ENCODE measurements at regions not wholly inside any gene's neighbourhood (a gene's known extent, or its start where the extent isn't known, plus 50 kb on each side); places are given as distances from the start of the nearest gene placed in this dataset.
A peak's percentile ranks its signal among the peaks of the same experiment; 100 is the strongest.

DNA sequence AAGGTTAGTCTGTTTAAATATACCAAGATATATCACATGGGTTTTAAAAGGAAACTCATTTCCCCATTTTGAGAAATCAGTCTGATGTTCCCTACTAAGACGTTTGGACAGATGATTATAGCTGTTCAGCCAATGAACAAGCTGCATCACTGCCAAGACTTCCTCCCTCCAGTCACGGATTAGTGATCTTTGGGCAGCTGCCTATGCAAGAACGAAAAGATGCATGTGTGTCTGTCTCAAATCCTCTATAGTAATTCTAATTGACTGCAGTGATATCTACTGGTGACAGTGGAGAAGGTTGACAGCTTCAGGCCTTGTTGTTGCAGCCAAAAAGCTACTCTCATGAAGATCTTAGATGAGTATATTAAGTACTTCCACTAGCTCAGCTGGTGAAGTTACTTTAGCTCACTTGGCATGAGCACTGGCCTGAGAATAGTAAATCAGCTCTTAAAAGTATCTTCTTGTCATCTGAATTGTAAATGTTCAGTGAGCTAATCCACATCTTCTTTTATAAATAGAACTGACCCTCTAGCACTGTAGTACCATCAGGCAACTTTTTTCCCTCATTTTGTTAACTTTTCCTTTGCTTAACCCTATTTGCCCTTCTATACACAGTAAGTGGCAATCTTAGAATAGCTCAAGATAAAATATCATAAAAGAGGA lies 134.5 kb upstream of the PCDH10 start:
- no peaks in the 10 kb centered on the region for H4K20me1 ChIP-seq (ENCODE audit: insufficient read depth, low read length, poor library complexity, severe bottlenecking)
- no peak overlapping the region for H3K4me3 ChIP-seq (ENCODE audit: low read length, poor library complexity, severe bottlenecking)
- no peaks in the 10 kb centered on the region for H3K36me3 ChIP-seq (ENCODE audit: insufficient read depth, low read length)
- TF ChIP-seq EZH2phosphoT487 (IDR thresholded peaks at IDR 0.05; ENCODE audit: borderline replicate concordance) = no peak
- no peak overlapping the region for H3K9ac ChIP-seq (ENCODE audit: low read depth, low read length, poor library complexity, severe bottlenecking)
- H2AFZ ChIP-seq (ENCODE audit: low read length) = peak overlapping the region; percentile 49
- H3K4me2 ChIP-seq (ENCODE audit: low read depth, low read length, poor library complexity, severe bottlenecking) = no peak overlapping the region
- H3K4me1 ChIP-seq (ENCODE audit: insufficient read depth, low read length, poor library complexity, severe bottlenecking) = no peaks in the 10 kb centered on the region
- no peaks in the 10 kb centered on the region for H3K79me2 ChIP-seq (ENCODE audit: insufficient read depth, low read length)
- no peaks in the 10 kb centered on the region for H3F3A ChIP-seq (ENCODE audit: low read depth)
- no peaks in the 10 kb centered on the region for H3K27me3 ChIP-seq (ENCODE audit: insufficient read depth, low read length, poor library complexity, severe bottlenecking)
- H3K9me3 ChIP-seq (ENCODE audit: insufficient read depth, low read depth, low read length) = no peaks in the 10 kb centered on the region
- H3K9me2 ChIP-seq (replicated peaks; ENCODE audit: low read depth, low read length) = no peaks in the 10 kb centered on the region

DNA sequence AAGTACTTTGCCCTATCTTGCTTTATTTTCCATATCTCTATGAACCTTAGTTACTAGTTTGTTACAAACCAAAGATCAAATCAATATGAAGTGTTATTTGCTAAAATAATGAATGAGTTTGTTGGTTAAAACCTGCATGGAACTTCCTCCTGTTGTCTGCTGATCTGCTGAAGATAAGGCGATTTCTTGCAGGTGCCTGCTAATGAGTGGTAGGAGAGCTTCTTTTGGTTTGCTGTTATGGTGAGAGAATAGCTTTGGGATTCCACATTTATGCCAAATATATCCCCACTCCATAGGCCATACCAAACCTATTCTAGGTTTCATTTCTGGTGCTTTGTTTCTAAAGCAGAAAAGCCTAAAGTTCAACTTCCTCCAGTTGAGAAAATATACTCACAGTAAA lies 103.8 kb upstream of the PCDH10 start:
- peaks cover 6% of the 10 kb centered on the region for H3K4me1 ChIP-seq (ENCODE audit: insufficient read depth, low read length, poor library complexity, severe bottlenecking)
- no peaks in the 10 kb centered on the region for H3K9me3 ChIP-seq (ENCODE audit: insufficient read depth, low read depth, low read length)
- no peak overlapping the region for H3K4me2 ChIP-seq (ENCODE audit: low read depth, low read length, poor library complexity, severe bottlenecking)
- no peaks in the 10 kb centered on the region for H3F3A ChIP-seq (ENCODE audit: low read depth)
- no peaks in the 10 kb centered on the region for H3K27me3 ChIP-seq (ENCODE audit: insufficient read depth, low read length, poor library complexity, severe bottlenecking)
- no peaks in the 10 kb centered on the region for H3K79me2 ChIP-seq (ENCODE audit: insufficient read depth, low read length)
- H4K20me1 ChIP-seq (ENCODE audit: insufficient read depth, low read length, poor library complexity, severe bottlenecking) = no peaks in the 10 kb centered on the region
- H3K9ac ChIP-seq (ENCODE audit: low read depth, low read length, poor library complexity, severe bottlenecking) = no peak overlapping the region
- no peak overlapping the region for H3K4me3 ChIP-seq (ENCODE audit: low read length, poor library complexity, severe bottlenecking)
- no peaks in the 10 kb centered on the region for H3K9me2 ChIP-seq (replicated peaks; ENCODE audit: low read depth, low read length)
- H3K36me3 ChIP-seq (ENCODE audit: insufficient read depth, low read length) = no peaks in the 10 kb centered on the region
- TF ChIP-seq EZH2phosphoT487 (IDR thresholded peaks at IDR 0.05; ENCODE audit: borderline replicate concordance) = no peak
- no peak overlapping the region for H2AFZ ChIP-seq (ENCODE audit: low read length)

DNA sequence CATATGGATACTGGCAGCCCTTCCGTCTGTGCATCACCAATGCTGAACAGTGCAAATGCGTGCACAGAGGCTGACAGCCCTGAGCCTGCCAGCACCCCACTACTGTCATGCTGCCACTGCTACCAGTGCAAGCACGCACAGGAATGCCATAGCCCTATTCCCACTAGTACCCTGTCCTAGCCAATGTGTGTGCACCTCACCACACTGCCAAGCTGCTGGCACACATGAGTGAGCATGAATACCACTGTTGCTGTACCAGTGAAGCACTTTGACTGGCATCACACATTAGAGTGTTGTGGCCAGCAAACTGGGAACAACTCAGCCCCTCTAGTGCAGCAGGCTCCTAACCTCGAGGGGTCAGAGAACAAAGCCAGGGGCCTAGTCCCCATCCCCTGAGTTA lies 102.9 kb upstream of the PCDH10 start:
- Histone ChIP-seq H3K27me3 (ENCODE audit: insufficient read depth, low read length, poor library complexity, severe bottlenecking) (no peaks in the 10 kb centered on the region), H2AFZ (ENCODE audit: low read length) (no peak overlapping the region), H3F3A (ENCODE audit: low read depth) (no peaks in the 10 kb centered on the region)

DNA sequence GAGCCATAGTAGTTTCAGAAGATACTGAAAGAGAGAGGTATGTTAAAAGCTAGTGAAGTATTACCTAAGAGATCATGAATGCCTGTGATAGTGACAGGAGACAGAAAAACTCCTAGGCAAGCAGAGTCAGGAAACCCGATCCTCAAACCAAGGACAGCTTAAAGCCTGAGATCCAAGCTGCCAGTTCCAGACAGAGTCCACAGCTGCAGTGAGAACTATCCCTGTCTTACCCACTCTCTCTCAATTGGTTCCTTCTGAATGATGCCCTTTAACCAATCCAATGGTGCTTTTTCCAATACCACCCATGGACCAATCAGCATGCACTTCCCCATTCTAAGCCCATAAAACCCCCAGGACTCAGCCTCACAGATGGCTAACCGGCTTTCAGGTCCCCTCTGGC lies 90.4 kb upstream of the PCDH10 start:
- Histone ChIP-seq H4K20me1 (ENCODE audit: insufficient read depth, low read length, poor library complexity, severe bottlenecking) (no peaks in the 10 kb centered on the region), H3K9me3 (ENCODE audit: insufficient read depth, low read depth, low read length) (0 out of 2 replicates have a peak, but pooled peaks cover 2% of the 10 kb centered on the region), H3K4me2 (ENCODE audit: low read depth, low read length, poor library complexity, severe bottlenecking) (no peak overlapping the region), H3K4me1 (ENCODE audit: insufficient read depth, low read length, poor library complexity, severe bottlenecking) (no peaks in the 10 kb centered on the region), H3K4me3 (ENCODE audit: low read length, poor library complexity, severe bottlenecking) (no peak overlapping the region), H3K36me3 (ENCODE audit: insufficient read depth, low read length) (no peaks in the 10 kb centered on the region; the same call in 1 of the 2 replicates), H3K9ac (ENCODE audit: low read depth, low read length, poor library complexity, severe bottlenecking) (no peak overlapping the region), H3K27me3 (ENCODE audit: insufficient read depth, low read length, poor library complexity, severe bottlenecking) (no peaks in the 10 kb centered on the region), H2AFZ (ENCODE audit: low read length) (no peak overlapping the region), H3F3A (ENCODE audit: low read depth) (no peaks in the 10 kb centered on the region), H3K79me2 (ENCODE audit: insufficient read depth, low read length) (no peaks in the 10 kb centered on the region), H3K9me2 (replicated peaks; ENCODE audit: low read depth, low read length) (no peaks in the 10 kb centered on the region)
- TF ChIP-seq EZH2phosphoT487 (IDR thresholded peaks at IDR 0.05; ENCODE audit: borderline replicate concordance) = no peak
- TF ChIP-seq, protein P1, sequence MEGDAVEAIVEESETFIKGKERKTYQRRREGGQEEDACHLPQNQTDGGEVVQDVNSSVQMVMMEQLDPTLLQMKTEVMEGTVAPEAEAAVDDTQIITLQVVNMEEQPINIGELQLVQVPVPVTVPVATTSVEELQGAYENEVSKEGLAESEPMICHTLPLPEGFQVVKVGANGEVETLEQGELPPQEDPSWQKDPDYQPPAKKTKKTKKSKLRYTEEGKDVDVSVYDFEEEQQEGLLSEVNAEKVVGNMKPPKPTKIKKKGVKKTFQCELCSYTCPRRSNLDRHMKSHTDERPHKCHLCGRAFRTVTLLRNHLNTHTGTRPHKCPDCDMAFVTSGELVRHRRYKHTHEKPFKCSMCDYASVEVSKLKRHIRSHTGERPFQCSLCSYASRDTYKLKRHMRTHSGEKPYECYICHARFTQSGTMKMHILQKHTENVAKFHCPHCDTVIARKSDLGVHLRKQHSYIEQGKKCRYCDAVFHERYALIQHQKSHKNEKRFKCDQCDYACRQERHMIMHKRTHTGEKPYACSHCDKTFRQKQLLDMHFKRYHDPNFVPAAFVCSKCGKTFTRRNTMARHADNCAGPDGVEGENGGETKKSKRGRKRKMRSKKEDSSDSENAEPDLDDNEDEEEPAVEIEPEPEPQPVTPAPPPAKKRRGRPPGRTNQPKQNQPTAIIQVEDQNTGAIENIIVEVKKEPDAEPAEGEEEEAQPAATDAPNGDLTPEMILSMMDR (conservative IDR thresholded peaks at IDR 0.05; ENCODE audit: low read length) = no peak

More for the DNA sequence above, 102.9 kb upstream of the PCDH10 start:
- no peak overlapping the region for H3K9ac ChIP-seq (ENCODE audit: low read depth, low read length, poor library complexity, severe bottlenecking)
- no peaks in the 10 kb centered on the region for H4K20me1 ChIP-seq (ENCODE audit: insufficient read depth, low read length, poor library complexity, severe bottlenecking)
- H3K4me1 ChIP-seq (ENCODE audit: insufficient read depth, low read length, poor library complexity, severe bottlenecking) = peaks cover 6% of the 10 kb centered on the region
- no peak for TF ChIP-seq EZH2phosphoT487 (IDR thresholded peaks at IDR 0.05; ENCODE audit: borderline replicate concordance)
- TF ChIP-seq, protein P1 (conservative IDR thresholded peaks at IDR 0.05; ENCODE audit: low read length) = no peak
- H3K4me2 ChIP-seq (ENCODE audit: low read depth, low read length, poor library complexity, severe bottlenecking) = no peak overlapping the region
- H3K79me2 ChIP-seq (ENCODE audit: insufficient read depth, low read length) = no peaks in the 10 kb centered on the region
- no peaks in the 10 kb centered on the region for H3K9me2 ChIP-seq (replicated peaks; ENCODE audit: low read depth, low read length)
- no peaks in the 10 kb centered on the region for H3K36me3 ChIP-seq (ENCODE audit: insufficient read depth, low read length)
- H3K9me3 ChIP-seq (ENCODE audit: insufficient read depth, low read depth, low read length) = no peaks in the 10 kb centered on the region; the same call in 1 of the 2 replicates
- H3K4me3 ChIP-seq (ENCODE audit: low read length, poor library complexity, severe bottlenecking) = no peak overlapping the region

All from Loucy (cell line).